ENCODE measurements at regions not wholly inside any gene's neighbourhood (a gene's known extent, or its start where the extent isn't known, plus 50 kb on each side); places are given as distances from the start of the nearest gene placed in this dataset.

DNA sequence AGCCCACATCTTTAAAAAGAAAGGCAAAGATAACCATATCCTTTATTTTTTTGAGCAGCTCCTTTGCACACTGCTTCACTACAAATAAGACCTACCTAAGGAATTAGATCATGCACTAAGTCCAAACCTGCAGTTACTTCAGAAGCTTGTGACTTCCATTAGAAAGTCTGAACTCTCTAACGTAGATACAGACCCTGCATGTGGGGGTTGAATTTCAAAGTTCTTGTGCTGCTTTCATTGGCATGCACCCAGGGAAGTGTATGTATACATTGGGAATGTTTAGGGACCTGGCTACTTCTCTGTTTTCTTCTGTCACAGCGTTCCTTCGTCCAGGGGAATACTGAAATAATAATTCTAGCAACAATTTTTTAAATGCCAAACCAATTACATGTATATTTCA is 185.2 kb upstream of the IL12A start:
- no peaks in the 10 kb centered on the region for H3K79me2 ChIP-seq (ENCODE audit: insufficient read depth, low read depth)
- no peak overlapping the region for H3K9ac ChIP-seq
- H4K20me1 ChIP-seq (ENCODE audit: insufficient read depth) = no peaks in the 10 kb centered on the region
- TF ChIP-seq, protein P1, sequence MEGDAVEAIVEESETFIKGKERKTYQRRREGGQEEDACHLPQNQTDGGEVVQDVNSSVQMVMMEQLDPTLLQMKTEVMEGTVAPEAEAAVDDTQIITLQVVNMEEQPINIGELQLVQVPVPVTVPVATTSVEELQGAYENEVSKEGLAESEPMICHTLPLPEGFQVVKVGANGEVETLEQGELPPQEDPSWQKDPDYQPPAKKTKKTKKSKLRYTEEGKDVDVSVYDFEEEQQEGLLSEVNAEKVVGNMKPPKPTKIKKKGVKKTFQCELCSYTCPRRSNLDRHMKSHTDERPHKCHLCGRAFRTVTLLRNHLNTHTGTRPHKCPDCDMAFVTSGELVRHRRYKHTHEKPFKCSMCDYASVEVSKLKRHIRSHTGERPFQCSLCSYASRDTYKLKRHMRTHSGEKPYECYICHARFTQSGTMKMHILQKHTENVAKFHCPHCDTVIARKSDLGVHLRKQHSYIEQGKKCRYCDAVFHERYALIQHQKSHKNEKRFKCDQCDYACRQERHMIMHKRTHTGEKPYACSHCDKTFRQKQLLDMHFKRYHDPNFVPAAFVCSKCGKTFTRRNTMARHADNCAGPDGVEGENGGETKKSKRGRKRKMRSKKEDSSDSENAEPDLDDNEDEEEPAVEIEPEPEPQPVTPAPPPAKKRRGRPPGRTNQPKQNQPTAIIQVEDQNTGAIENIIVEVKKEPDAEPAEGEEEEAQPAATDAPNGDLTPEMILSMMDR (conservative IDR thresholded peaks at IDR 0.05; ENCODE audit: low read depth, low read length) = no peak
- H3K27ac ChIP-seq = no peak overlapping the region
- no peaks in the 10 kb centered on the region for H3K27me3 ChIP-seq (ENCODE audit: insufficient read depth, low read depth)
- H3K4me1 ChIP-seq (ENCODE audit: low read depth, poor library complexity, severe bottlenecking) = no peaks in the 10 kb centered on the region
- no peak overlapping the region for H2AFZ ChIP-seq (ENCODE audit: low read depth)
- no peak overlapping the region for H3K4me3 ChIP-seq (IDR thresholded peaks at IDR 0.05; ENCODE audit: insufficient read depth, low read depth, low read length)
- H3K4me2 ChIP-seq = no peak overlapping the region
- no peaks in the 10 kb centered on the region for H3K36me3 ChIP-seq (ENCODE audit: insufficient read depth)

DNA sequence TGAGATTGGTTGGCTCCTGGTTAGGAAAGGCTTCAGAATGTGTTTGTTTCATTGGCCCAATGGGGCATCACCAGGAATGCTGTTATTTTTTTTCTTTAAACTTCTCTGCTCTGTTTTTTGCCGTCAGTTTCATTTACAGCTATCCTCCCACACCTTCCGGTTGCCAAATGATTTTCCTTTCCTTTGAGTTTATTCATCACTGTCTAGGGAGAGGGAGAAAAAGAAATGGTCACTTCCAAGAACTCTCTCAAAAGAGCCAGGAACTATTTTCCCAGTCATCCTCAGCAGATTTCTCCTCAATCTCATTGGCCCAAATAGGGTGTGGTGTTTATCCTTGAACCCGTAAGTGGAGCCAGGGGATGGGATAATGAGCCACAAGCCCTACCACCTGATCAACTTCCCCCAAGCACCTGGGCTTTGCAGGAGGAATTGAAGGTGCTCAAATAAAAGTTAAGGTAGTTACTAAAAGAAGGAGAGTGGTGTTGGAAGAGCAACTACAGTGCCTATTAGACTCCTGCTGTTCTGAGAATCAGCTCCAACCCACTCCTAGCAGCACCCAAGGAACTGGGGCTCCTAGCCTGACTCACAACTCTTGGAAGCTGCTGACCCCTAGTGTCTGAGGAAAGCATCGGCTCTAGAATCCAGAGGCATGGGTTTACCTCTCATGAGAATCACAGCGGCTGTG is 183.8 kb upstream of the IL12A start:
- Histone ChIP-seq H3K27ac (no peak overlapping the region), H3K27me3 (ENCODE audit: insufficient read depth, low read depth) (no peaks in the 10 kb centered on the region), H3K4me3 (IDR thresholded peaks at IDR 0.05; ENCODE audit: insufficient read depth, low read depth, low read length) (no peak overlapping the region), H3K79me2 (ENCODE audit: insufficient read depth, low read depth) (no peaks in the 10 kb centered on the region), H3K9ac (no peak overlapping the region), H3K36me3 (ENCODE audit: insufficient read depth) (no peaks in the 10 kb centered on the region), H2AFZ (ENCODE audit: low read depth) (no peak overlapping the region), H3K4me1 (ENCODE audit: low read depth, poor library complexity, severe bottlenecking) (no peaks in the 10 kb centered on the region), H4K20me1 (ENCODE audit: insufficient read depth) (no peaks in the 10 kb centered on the region), H3K4me2 (no peak overlapping the region)
- TF ChIP-seq, protein P1 (conservative IDR thresholded peaks at IDR 0.05; ENCODE audit: low read depth, low read length) = peak; percentile 93

DNA sequence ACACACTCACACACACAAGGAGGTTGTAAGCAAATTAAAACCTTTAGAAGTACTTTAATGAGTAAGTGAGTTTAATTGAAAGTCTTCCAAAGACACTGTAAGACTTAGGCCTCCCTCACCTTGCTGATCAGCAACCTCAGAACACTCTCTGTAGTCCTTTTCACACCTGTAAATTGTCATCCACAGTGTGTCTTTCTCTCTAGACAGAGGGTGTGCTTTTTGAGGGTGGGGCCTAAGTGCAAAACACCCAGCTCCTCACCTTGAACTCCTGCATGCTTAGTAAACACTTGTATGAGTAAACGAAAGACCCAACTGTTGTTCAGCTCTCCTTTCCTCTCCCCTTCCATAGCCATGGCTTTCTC is 183.2 kb upstream of the IL12A start:
- Histone ChIP-seq H4K20me1 (ENCODE audit: insufficient read depth) (no peaks in the 10 kb centered on the region), H3K36me3 (ENCODE audit: insufficient read depth) (no peaks in the 10 kb centered on the region), H3K4me1 (ENCODE audit: low read depth, poor library complexity, severe bottlenecking) (no peaks in the 10 kb centered on the region), H3K27me3 (ENCODE audit: insufficient read depth, low read depth) (no peaks in the 10 kb centered on the region), H3K9ac (no peak overlapping the region), H2AFZ (ENCODE audit: low read depth) (no peak overlapping the region), H3K4me2 (no peak overlapping the region), H3K79me2 (ENCODE audit: insufficient read depth, low read depth) (no peaks in the 10 kb centered on the region), H3K27ac (no peak overlapping the region), H3K4me3 (IDR thresholded peaks at IDR 0.05; ENCODE audit: insufficient read depth, low read depth, low read length) (no peak overlapping the region)
- TF ChIP-seq, protein P1 (conservative IDR thresholded peaks at IDR 0.05; ENCODE audit: low read depth, low read length) = no peak; the same call in 1 of the 2 replicates

DNA sequence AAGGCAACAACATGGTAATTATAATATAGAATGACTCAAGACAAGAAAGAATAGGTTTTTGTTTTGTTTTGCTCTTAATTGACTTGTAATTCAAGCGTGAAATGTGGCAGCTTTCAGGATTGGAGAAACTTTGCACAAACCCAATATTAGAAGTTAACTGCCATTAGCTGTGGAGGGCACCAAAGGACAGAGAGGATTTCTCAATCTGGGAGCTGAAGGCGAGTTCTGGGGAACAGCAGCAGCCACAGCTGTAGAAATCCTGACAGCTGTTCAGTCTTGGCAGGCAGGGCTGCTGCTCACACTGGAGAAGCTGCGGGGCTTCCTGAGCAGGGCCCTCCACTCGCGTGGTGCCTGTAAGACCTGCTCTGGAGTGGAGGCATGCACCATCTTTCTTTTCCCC is 182.2 kb upstream of the IL12A start:
- TF ChIP-seq, protein P1 (conservative IDR thresholded peaks at IDR 0.05; ENCODE audit: low read depth, low read length) = no peak
- no peaks in the 10 kb centered on the region for H3K4me1 ChIP-seq (ENCODE audit: low read depth, poor library complexity, severe bottlenecking)
- H3K27me3 ChIP-seq (ENCODE audit: insufficient read depth, low read depth) = no peaks in the 10 kb centered on the region
- H3K9ac ChIP-seq = no peak overlapping the region
- no peaks in the 10 kb centered on the region for H4K20me1 ChIP-seq (ENCODE audit: insufficient read depth)
- H3K36me3 ChIP-seq (ENCODE audit: insufficient read depth) = no peaks in the 10 kb centered on the region
- no peaks in the 10 kb centered on the region for H3K79me2 ChIP-seq (ENCODE audit: insufficient read depth, low read depth)
- H2AFZ ChIP-seq (ENCODE audit: low read depth) = no peak overlapping the region
- H3K27ac ChIP-seq = no peak overlapping the region
- no peak overlapping the region for H3K4me3 ChIP-seq (IDR thresholded peaks at IDR 0.05; ENCODE audit: insufficient read depth, low read depth, low read length)
- H3K4me2 ChIP-seq = no peak overlapping the region

Data from KMS-11 (cell line).